Right lobe of liver (tissue), 6 donors: ENCODE measurements at regions not wholly inside any gene's neighbourhood (a gene's known extent, or its start where the extent isn't known, plus 50 kb on each side); places are given as distances from the start of the nearest gene placed in this dataset.
A peak's percentile ranks its signal among the peaks of the same experiment; 100 is the strongest.

Experiments used
- ATAC-seq, 4 donors: fragments of 200-7000 bp; cut with Tn5 transposase; one replicate each; pipeline ENCODE4 v1.9.1; 2020; ENCODE audit warnings: mild to moderate bottlenecking in 4 of 4, moderate library complexity in 4 of 4
- DNase-seq, 3 donors: peaks; one replicate each; pipeline ENCODE4 v3.0.0-alpha.2; 2020
- H3K27ac ChIP-seq, 3 donors: fragments of 200-600 bp; one replicate each; pipeline ENCODE4 v1.8.0; 2022
- H3K27me3 ChIP-seq, 2 donors: fragments of 200-600 bp; one replicate each; pipeline ENCODE4 v1.8.0; 2022
- H3K36me3 ChIP-seq, 4 donors: fragments of 200-600 bp; sonication (generic) in 1 of 4; one replicate each; pipeline versions ENCODE4 v1.5.1 to v1.8.0; 2017 to 2022; ENCODE audit warnings: control low read depth in 1 of 4
- H3K4me1 ChIP-seq, 4 donors: fragments of 200-600 bp; sonication (generic) in 1 of 4; one replicate each; pipeline versions ENCODE4 v1.5.1 to v1.8.0; 2017 to 2022; ENCODE audit warnings: control low read depth in 1 of 4
- H3K4me3 ChIP-seq, 3 donors: fragments of 200-600 bp; one replicate each; pipeline ENCODE4 v1.8.0; 2022
- H3K9me3 ChIP-seq, 4 donors: fragments of 200-600 bp; sonication (generic) in 1 of 4; one replicate each; pipeline versions ENCODE4 v1.5.1 to v1.8.0; 2017 to 2022; ENCODE audit warnings: control low read depth in 1 of 4
- POLR2A ChIP-seq: fragments of 450-650 bp; IDR thresholded peaks from one replicate; pipeline ENCODE4 v1.6.1; 2017; ENCODE audit warnings: antibody characterized with exemption, mild to moderate bottlenecking
- WGBS: methylation state at CpG from one replicate; pipeline ENCODE4 v1.1.6; 2018; ENCODE audit warnings: low coverage, low lambda C conversion rate; ENCODE audit not compliant: insufficient coverage; ENCODE audit errors: missing lambda C conversion rate; 5-methylcytosine and 5-hydroxymethylcytosine counted together
- intact Hi-C, 2 donors: fragments of 100-400 bp; cut with DNase I; formaldehyde crosslinking; loops; one replicate each; pipeline versions ENCODE4 v1.11.2 to v1.14.1; 2022
- TF ChIP-seq, protein P1 (sequence below), 4 donors: fragments of 200-600 bp in 3 of 4; fragments of 450-650 bp in 1 of 4; IDR thresholded peaks; one replicate each; pipeline versions ENCODE4 v1.5.1 to v1.8.0; 2016 to 2022; ENCODE audit warnings: antibody characterized with exemption in 4 of 4, mild to moderate bottlenecking in 2 of 4
- donor health status: DM: no; HTN: yes; CAD: no.
- donor health status: DM: no; HTN: no; CAD: no.
- donor health status: DM: no; HTN: no; CAD: no.
- donor health status: DM: no; HTN: yes; CAD: no.
- donor health status: DM: no; HTN: yes; CAD: no.

DNA sequence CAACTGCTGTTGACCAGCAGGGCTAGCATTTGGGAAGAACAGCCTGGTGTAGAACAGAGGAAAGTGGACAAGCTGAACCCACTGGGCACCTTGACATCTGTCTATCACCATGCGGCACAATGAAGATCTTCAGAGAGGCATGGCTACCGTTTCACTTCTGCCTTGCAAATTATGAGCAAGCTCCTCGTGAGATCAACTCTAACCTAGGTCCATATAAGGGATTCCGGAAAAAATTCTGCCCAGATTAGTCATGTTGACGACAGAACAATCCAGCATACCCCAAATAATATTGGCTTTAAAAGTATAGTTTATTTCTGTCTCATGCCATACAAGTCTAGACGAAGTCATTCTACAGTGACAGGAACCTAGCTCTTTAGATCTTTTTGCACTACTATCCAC lies 91.6 kb upstream of the ATF7IP start:
- Histone ChIP-seq H3K9me3 (no peaks in the 10 kb centered on the region), H3K4me3 (no peak overlapping the region), H3K36me3 (no peaks in the 10 kb centered on the region), H3K4me1 (no peaks in the 10 kb centered on the region), H3K27me3 (no peaks in the 10 kb centered on the region), H3K27ac (peak overlapping the region in 2 of 3 donors; percentile 13 to 29)
- no peak for TF ChIP-seq POLR2A
- TF ChIP-seq, protein P1, sequence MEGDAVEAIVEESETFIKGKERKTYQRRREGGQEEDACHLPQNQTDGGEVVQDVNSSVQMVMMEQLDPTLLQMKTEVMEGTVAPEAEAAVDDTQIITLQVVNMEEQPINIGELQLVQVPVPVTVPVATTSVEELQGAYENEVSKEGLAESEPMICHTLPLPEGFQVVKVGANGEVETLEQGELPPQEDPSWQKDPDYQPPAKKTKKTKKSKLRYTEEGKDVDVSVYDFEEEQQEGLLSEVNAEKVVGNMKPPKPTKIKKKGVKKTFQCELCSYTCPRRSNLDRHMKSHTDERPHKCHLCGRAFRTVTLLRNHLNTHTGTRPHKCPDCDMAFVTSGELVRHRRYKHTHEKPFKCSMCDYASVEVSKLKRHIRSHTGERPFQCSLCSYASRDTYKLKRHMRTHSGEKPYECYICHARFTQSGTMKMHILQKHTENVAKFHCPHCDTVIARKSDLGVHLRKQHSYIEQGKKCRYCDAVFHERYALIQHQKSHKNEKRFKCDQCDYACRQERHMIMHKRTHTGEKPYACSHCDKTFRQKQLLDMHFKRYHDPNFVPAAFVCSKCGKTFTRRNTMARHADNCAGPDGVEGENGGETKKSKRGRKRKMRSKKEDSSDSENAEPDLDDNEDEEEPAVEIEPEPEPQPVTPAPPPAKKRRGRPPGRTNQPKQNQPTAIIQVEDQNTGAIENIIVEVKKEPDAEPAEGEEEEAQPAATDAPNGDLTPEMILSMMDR (IDR thresholded peaks at IDR 0.05) = no peak
- 81% methylated on average over 6 of the region's 6 CpGs for WGBS
- peak; percentile 12 to 31 (median 24) for ATAC-seq
- DNase-seq = no peak
- intact Hi-C loops = no loop called here

DNA sequence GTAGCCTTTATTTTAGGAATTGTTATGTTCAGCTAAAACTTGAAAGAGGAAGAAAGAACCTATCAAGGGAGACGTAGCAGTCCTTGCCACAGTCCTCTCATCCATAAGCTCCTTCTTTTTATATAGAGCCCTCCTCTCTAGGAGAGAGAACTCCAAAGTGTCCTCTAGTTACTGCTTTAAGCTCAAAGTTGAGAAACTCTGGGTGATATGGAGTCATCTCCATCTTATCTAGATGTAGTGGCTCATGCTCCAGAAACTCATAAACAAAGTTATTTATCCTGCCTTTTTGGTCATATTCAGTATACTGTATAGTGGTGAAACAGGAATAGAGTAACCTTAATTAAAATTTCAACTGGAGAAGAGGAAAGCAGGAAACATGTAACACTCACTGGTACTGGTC lies 90.4 kb upstream of the ATF7IP start:
- WGBS = 21% methylated on average over 1 of the region's 1 CpG
- Histone ChIP-seq H3K4me1 (no peaks in the 10 kb centered on the region), H3K36me3 (no peaks in the 10 kb centered on the region), H3K4me3 (no peak overlapping the region), H3K27ac (no peak overlapping the region), H3K27me3 (no peaks in the 10 kb centered on the region), H3K9me3 (no peaks in the 10 kb centered on the region)
- ATAC-seq (no peak), DNase-seq (no peak)
- intact Hi-C loops = no loop called here
- no peak for TF ChIP-seq POLR2A
- TF ChIP-seq, protein P1 (IDR thresholded peaks at IDR 0.05) = no peak

DNA sequence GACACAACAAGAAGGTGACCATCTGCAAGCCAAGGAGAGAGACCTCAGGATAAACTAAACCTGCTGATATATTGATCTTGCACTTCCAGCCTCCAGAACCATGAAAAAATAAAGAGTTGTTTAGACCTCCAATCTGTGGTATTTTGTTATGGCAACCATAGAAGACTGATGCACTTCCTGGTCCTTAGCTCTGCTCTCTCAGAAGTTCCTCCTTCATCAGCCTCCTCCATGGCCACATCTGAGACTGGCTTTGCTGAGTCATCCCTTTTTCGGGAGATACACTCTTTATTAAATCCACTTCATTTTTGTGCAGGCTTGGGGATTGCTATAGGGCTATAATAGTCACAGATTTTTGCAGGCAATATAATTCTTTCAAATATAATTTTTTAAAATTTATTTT lies 89.6 kb upstream of the ATF7IP start:
- Histone ChIP-seq H3K9me3 (no peaks in the 10 kb centered on the region), H3K27ac (no peak overlapping the region), H3K27me3 (no peaks in the 10 kb centered on the region), H3K4me3 (no peak overlapping the region), H3K4me1 (no peaks in the 10 kb centered on the region), H3K36me3 (no peaks in the 10 kb centered on the region)
- intact Hi-C loops = no loop called here
- DNase-seq (no peak), ATAC-seq (peak in 3 of 4 donors; percentile 28 to 44 (median 38))
- no peak for TF ChIP-seq POLR2A
- TF ChIP-seq, protein P1 (IDR thresholded peaks at IDR 0.05) = no peak
- 79% methylated on average over 1 of the region's 1 CpG for whole genome bisulfite sequencing

DNA sequence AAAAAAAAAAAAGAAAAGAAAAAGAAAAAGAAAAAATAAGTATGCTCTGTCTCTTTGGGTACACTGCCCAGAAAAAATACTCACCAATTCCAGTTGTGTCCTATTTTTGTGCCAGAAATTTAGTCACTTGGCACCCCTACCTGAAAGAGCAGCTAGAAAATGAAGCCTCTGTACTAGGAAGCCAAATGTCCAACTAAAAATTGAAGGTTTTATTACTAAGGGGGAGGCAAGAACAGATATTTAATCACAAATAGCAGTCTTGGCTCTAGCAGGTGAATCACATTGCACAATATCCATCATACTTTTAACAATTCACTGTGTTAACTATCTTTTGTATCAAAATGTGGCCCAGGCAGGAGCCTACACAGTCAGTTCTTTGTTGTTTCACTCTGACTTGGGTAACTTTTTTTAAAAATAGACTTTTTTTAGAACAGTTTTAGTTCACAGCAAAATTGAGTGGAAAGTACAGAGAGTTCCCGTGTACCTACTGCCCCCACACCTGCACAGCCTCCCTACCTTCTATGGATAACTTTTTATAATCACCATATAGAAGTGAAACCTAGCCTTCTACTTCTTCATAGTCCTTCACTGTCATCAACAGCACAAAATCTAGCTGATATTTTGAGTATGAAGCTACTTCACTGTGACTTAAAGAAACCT lies 87.1 kb upstream of the ATF7IP start:
- DNase-seq = no peak
- H3K36me3 ChIP-seq = no peaks in the 10 kb centered on the region
- H3K9me3 ChIP-seq = no peaks in the 10 kb centered on the region
- intact Hi-C loops = no loop called here
- no peak for ATAC-seq
- no peaks in the 10 kb centered on the region for H3K27me3 ChIP-seq
- H3K4me1 ChIP-seq = no peaks in the 10 kb centered on the region
- no peak for TF ChIP-seq POLR2A
- TF ChIP-seq, protein P1 (IDR thresholded peaks at IDR 0.05) = no peak
- no peak overlapping the region for H3K27ac ChIP-seq
- no peak overlapping the region for H3K4me3 ChIP-seq
- 82% methylated on average over 1 of the region's 1 CpG for WGBS

DNA sequence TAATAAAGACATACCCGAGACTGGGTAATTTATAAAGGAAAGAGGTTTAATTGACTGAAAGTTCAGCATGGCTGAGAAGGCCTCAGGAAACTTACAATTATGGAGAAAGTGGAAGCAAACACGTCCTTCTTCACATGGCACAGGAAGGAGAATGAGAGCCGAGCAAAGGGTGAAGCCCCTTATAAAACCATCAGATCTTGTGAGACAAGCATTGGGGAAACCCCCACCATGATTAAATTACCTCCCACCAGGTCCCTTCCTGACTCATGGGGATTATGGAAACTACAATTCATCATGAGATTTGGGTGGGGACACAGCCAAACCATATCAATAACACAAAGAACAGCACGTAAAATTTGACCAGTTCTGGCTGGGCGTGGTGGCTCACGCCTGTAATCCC lies 85.6 kb upstream of the ATF7IP start:
- Histone ChIP-seq H3K4me3 (no peak overlapping the region), H3K4me1 (no peaks in the 10 kb centered on the region), H3K27me3 (no peaks in the 10 kb centered on the region), H3K9me3 (no peaks in the 10 kb centered on the region), H3K36me3 (no peaks in the 10 kb centered on the region), H3K27ac (no peak overlapping the region)
- DNase-seq = no peak
- whole genome bisulfite sequencing = 63% methylated on average over 5 of the region's 6 CpGs
- no peak for ATAC-seq
- intact Hi-C loops = loop anchor here in 1 of 2 donors (10.0 kb wide), 1 partner anchor 75 kb away; no protein-coding TSS in a partner anchor
- TF ChIP-seq, protein P1 (IDR thresholded peaks at IDR 0.05) = no peak
- TF ChIP-seq POLR2A = no peak
